Endothelial cell of umbilical vein (primary cell): ENCODE measurements at regions not wholly inside any gene's neighbourhood (a gene's known extent, or its start where the extent isn't known, plus 50 kb on each side); places are given as distances from the start of the nearest gene placed in this dataset.

Experiments
- EZH2 ChIP-seq: IDR thresholded peaks from 2 replicates; pipeline ENCODE4 v1.6.1; 2012; ENCODE audit warnings: borderline replicate concordance, low read depth, mild to moderate bottlenecking, moderate library complexity, low read length, inconsistent platforms; ENCODE audit not compliant: severe bottlenecking
- GATA2 ChIP-seq: IDR thresholded peaks from 2 replicates; pipeline ENCODE4 v1.7.0; 2011; ENCODE audit warnings: low read depth, mild to moderate bottlenecking, moderate library complexity, mixed read lengths, low read length; ENCODE audit not compliant: insufficient read length, insufficient read depth
- POLR2AphosphoS5 ChIP-seq: IDR thresholded peaks from 2 replicates; pipeline ENCODE4 v1.6.1; 2012; ENCODE audit warnings: low read depth, mild to moderate bottlenecking, control low read depth, low read length, moderate library complexity; ENCODE audit not compliant: insufficient read depth
- TF ChIP-seq, protein P1 (sequence below): IDR thresholded peaks from 2 replicates; pipeline ENCODE4 v1.6.1; 2011; ENCODE audit not compliant: insufficient read depth, insufficient read length
- TF ChIP-seq, protein P2 (sequence below), 2 donors: IDR thresholded peaks; 1 replicate in 1 of 2; 2 replicates in 1 of 2; pipeline ENCODE4 v1.5.1; 2011; ENCODE audit warnings: low read length in 2 of 2, mild to moderate bottlenecking in 2 of 2, moderate library complexity in 2 of 2, control low read depth in 1 of 2, inconsistent platforms in 1 of 2, low read depth in 1 of 2; ENCODE audit not compliant: insufficient read depth in 1 of 2; ENCODE audit errors: extremely low read depth in 1 of 2

DNA sequence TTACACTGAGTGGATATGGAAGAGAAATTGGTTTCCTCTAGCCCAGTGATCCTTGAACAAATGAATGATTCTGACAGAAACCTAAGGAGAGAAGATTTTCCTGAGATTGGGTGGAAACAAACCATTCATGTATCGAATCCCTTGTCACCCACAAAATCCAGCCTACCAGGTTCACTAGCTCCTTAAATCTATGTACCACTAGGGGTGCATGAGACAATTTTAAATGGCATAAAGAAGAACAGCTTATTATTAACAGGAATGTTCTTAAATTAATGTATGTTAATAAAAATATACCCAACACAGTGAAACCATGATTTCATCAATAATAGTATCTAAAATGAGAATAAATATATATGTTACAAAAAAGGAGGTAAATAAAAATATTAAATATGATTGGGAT lies 118.4 kb upstream of the LNX1 start:
- TF ChIP-seq, protein P1, sequence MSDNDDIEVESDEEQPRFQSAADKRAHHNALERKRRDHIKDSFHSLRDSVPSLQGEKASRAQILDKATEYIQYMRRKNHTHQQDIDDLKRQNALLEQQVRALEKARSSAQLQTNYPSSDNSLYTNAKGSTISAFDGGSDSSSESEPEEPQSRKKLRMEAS = no peak
- TF ChIP-seq, protein P2, sequence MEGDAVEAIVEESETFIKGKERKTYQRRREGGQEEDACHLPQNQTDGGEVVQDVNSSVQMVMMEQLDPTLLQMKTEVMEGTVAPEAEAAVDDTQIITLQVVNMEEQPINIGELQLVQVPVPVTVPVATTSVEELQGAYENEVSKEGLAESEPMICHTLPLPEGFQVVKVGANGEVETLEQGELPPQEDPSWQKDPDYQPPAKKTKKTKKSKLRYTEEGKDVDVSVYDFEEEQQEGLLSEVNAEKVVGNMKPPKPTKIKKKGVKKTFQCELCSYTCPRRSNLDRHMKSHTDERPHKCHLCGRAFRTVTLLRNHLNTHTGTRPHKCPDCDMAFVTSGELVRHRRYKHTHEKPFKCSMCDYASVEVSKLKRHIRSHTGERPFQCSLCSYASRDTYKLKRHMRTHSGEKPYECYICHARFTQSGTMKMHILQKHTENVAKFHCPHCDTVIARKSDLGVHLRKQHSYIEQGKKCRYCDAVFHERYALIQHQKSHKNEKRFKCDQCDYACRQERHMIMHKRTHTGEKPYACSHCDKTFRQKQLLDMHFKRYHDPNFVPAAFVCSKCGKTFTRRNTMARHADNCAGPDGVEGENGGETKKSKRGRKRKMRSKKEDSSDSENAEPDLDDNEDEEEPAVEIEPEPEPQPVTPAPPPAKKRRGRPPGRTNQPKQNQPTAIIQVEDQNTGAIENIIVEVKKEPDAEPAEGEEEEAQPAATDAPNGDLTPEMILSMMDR (IDR thresholded peaks at IDR 0.05; ENCODE audit: extremely low read depth in 1 of 2, insufficient read depth in 1 of 2, low read depth in 1 of 2, low read length in 2 of 2) = no peak
- no peak for TF ChIP-seq EZH2
- TF ChIP-seq GATA2 = no peak
- TF ChIP-seq POLR2AphosphoS5 = no peak
